ENCODE measurements at regions not wholly inside any gene's neighbourhood (a gene's known extent, or its start where the extent isn't known, plus 50 kb on each side); places are given as distances from the start of the nearest gene placed in this dataset.

- TF ChIP-seq, protein P1, sequence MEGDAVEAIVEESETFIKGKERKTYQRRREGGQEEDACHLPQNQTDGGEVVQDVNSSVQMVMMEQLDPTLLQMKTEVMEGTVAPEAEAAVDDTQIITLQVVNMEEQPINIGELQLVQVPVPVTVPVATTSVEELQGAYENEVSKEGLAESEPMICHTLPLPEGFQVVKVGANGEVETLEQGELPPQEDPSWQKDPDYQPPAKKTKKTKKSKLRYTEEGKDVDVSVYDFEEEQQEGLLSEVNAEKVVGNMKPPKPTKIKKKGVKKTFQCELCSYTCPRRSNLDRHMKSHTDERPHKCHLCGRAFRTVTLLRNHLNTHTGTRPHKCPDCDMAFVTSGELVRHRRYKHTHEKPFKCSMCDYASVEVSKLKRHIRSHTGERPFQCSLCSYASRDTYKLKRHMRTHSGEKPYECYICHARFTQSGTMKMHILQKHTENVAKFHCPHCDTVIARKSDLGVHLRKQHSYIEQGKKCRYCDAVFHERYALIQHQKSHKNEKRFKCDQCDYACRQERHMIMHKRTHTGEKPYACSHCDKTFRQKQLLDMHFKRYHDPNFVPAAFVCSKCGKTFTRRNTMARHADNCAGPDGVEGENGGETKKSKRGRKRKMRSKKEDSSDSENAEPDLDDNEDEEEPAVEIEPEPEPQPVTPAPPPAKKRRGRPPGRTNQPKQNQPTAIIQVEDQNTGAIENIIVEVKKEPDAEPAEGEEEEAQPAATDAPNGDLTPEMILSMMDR (IDR thresholded peaks at IDR 0.05): no peak
- TF ChIP-seq POLR2A (IDR thresholded peaks at IDR 0.05): no peak
Observed at GRCh38 chr10:108249940-108250339, 1085.4 kb upstream of the SORCS1 start.

Data from heart left ventricle (tissue), 13 donors.